ENCODE measurements at regions not wholly inside any gene's neighbourhood (a gene's known extent, or its start where the extent isn't known, plus 50 kb on each side); places are given as distances from the start of the nearest gene placed in this dataset.

DNA sequence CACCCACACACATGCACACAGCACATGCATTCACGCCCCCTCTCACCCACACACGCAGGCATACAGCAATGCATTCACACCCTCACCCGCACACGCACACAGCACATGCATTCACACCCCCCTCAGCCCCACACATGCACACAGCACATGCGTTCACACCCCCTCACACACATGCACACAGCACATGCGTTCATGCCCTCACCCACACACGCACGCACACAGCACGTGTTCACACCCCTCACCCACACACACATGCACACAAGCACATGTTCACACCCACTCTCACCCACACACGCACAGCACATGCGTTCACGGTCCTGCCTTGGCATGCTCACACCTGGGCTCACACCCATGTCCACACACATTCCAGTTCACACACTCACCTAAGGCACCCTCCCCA is 64.2 kb downstream of the ENGASE start:
- no peak for DNase-seq

DNA sequence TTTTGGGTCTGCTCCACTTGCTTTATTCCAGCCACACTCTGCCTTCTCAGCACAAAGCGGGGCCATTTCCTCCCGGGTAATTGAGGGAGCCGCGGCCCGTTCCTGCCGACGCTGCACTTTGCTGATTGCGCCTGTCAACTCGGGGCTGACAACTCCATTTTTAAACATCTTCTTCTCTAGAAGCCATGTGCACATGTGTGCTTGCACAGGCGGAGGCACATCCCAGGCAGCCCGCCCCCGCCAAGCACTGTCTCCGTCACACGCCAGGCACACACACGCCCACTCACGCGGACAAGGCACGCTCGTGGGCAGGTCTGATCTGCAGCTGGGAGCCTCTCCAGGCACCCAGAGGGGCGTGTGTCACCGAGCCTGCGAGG is 63.2 kb downstream of the ENGASE start:
- no peak for DNase-seq

DNA sequence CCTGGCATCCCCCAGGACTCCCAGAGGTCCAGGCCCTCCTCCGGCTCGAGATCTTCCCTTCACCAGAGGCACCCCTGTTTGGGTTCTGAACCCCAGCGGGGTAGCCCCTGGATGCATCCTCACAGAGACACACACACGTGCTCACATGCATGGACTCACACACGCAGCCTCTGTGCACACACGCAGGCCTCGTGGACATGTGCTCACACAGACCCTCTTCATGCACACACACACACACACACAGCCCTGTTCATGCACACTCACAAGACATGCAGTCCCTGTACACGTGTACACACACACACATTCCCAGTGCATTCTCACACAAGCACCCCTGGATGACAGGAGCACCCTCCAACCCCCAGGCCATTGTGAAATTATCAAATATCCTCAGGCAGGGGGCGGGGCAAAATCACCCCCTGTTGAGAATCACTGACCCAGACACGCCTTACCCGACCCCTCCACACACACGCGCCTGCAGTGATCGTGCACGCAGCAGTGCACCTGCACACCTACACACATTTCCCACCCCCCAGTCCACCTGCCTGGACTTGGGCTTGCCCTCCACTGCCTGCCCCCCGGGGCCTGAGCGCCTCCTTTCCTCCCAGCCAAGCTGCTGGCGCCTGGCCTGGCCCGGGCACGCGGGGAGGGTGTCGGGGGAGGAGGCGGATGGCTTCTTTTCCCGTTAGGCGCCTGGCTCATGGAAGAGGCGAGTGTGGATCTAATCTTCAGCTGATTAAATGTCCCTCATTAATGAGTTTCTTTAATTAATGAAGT is 62.6 kb downstream of the ENGASE start:
- no peak for DNase-seq

DNA sequence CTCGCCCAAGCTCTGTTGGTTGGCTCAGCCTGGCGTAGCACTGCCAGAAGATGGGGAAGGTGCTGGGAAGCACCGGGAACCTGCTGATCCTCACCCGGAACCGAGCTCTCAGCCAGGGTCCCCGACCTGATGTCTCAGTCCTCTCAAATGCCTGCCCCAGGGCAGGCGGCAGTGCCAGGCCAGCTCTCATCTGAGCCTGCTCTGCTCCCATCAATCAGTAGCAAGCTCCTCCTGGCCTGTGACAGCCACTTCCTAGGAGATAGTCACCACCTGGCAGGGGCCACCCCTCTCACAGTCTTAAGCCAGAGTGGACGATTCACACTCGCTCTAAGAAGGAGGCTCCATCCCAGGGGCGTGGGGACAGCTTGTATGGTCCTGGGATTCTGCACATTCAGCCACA is 62.0 kb downstream of the ENGASE start:
- no peak for DNase-seq
